ENCODE measurements at regions not wholly inside any gene's neighbourhood (a gene's known extent, or its start where the extent isn't known, plus 50 kb on each side); places are given as distances from the start of the nearest gene placed in this dataset.

DNA sequence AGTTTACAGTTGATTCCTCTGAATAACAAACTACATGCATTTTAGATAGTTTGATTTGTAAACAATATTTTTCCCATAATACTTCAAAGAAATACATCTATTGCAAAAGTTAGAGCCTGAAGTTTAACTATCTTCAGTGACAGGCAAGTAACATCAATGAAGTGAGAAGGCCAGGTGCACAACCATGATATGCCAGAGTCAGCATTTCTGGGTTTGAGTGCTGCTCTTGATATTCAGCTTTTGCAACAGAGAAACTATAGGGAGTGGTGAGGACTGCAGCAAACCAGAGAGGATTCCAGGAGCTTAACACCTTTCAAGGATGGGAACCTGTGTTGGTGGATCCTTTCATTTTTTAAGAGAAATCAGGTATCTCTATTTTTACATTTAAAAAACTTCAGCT lies 79.4 kb upstream of the RASEF start:
- Mint-ChIP-seq H3K4me1 (no peaks in the 10 kb centered on the region), H3K27ac (no peak overlapping the region), H3K36me3 (ENCODE audit: low read depth) (no peaks in the 10 kb centered on the region), H3K9me3 (no peaks in the 10 kb centered on the region), H3K4me3 (no peak overlapping the region), H3K27me3 (ENCODE audit: insufficient read depth) (peaks cover 8% of the 10 kb centered on the region)
- Histone ChIP-seq H3K4me1 (ENCODE audit: control insufficient read depth, insufficient read depth, low read length) (no peaks in the 10 kb centered on the region), H3K9me3 (ENCODE audit: control insufficient read depth, low read length) (no peaks in the 10 kb centered on the region), H3K36me3 (ENCODE audit: control insufficient read depth, insufficient read depth, low read length) (no peaks in the 10 kb centered on the region), H3K4me3 (ENCODE audit: low read length) (no peak overlapping the region), H3K27me3 (ENCODE audit: control insufficient read depth, insufficient read depth, low read length, poor library complexity, severe bottlenecking) (no peaks in the 10 kb centered on the region), H3K27ac (ENCODE audit: low read depth, low read length) (no peak overlapping the region), H3K9ac (ENCODE audit: extremely low read depth, low read length, poor library complexity, severe bottlenecking) (no peak overlapping the region)
- DNase-seq, result no peak
- TF ChIP-seq, protein P1, sequence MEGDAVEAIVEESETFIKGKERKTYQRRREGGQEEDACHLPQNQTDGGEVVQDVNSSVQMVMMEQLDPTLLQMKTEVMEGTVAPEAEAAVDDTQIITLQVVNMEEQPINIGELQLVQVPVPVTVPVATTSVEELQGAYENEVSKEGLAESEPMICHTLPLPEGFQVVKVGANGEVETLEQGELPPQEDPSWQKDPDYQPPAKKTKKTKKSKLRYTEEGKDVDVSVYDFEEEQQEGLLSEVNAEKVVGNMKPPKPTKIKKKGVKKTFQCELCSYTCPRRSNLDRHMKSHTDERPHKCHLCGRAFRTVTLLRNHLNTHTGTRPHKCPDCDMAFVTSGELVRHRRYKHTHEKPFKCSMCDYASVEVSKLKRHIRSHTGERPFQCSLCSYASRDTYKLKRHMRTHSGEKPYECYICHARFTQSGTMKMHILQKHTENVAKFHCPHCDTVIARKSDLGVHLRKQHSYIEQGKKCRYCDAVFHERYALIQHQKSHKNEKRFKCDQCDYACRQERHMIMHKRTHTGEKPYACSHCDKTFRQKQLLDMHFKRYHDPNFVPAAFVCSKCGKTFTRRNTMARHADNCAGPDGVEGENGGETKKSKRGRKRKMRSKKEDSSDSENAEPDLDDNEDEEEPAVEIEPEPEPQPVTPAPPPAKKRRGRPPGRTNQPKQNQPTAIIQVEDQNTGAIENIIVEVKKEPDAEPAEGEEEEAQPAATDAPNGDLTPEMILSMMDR (conservative IDR thresholded peaks at IDR 0.05), result no peak

DNA sequence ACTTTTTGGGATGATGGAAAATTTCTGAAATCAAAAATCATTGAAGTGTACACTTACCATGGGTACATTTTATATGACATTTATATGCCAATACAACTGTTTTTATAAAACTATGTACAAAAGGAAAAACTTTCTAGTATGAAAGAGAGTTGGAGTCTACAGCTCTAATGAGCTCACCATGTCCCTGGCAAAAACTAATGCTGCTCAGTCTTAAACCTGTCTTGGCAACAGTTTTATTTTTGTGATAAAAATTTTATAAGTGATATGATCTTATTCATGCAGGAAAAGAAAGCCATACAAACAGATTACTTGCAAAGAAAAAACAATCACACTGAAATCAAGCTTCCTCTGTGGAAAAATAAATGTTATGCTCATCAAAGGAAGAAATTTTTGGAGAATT lies 78.9 kb upstream of the RASEF start:
- Histone ChIP-seq H3K27me3 (ENCODE audit: control insufficient read depth, insufficient read depth, low read length, poor library complexity, severe bottlenecking) (no peaks in the 10 kb centered on the region), H3K4me1 (ENCODE audit: control insufficient read depth, insufficient read depth, low read length) (no peaks in the 10 kb centered on the region), H3K36me3 (ENCODE audit: control insufficient read depth, insufficient read depth, low read length) (no peaks in the 10 kb centered on the region), H3K27ac (ENCODE audit: low read depth, low read length) (no peak overlapping the region), H3K4me3 (ENCODE audit: low read length) (no peak overlapping the region), H3K9ac (ENCODE audit: extremely low read depth, low read length, poor library complexity, severe bottlenecking) (no peak overlapping the region), H3K9me3 (ENCODE audit: control insufficient read depth, low read length) (no peaks in the 10 kb centered on the region)
- TF ChIP-seq, protein P1 (conservative IDR thresholded peaks at IDR 0.05), result no peak
- no peak overlapping the region for H3K27ac Mint-ChIP-seq
- no peaks in the 10 kb centered on the region for H3K36me3 Mint-ChIP-seq (ENCODE audit: low read depth)
- H3K4me1 Mint-ChIP-seq, result no peaks in the 10 kb centered on the region
- H3K4me3 Mint-ChIP-seq, result no peak overlapping the region
- H3K9me3 Mint-ChIP-seq, result no peaks in the 10 kb centered on the region
- peaks cover 8% of the 10 kb centered on the region for H3K27me3 Mint-ChIP-seq (ENCODE audit: insufficient read depth)
- DNase-seq, result no peak

DNA sequence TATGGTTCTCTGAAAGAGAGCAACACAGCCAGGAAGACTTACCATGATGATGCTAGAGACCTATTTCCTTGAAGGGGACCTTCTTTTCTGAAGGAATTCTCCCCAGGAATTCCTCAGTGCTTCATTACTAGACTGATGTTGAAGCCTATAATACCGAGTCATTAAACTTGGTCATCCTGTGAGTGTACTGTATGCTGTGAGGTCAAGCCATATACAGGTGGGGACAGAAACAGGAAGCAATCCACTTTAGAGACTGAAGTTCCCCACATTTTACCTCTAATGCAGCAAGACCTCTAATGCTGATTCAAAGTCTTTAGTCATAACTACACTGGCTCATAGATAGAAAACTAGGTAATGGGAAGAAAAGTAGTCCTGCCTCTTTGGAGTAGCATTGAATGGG lies 77.1 kb upstream of the RASEF start:
- no peaks in the 10 kb centered on the region for H3K9me3 Mint-ChIP-seq
- Histone ChIP-seq H3K27me3 (ENCODE audit: control insufficient read depth, insufficient read depth, low read length, poor library complexity, severe bottlenecking) (no peaks in the 10 kb centered on the region), H3K9me3 (ENCODE audit: control insufficient read depth, low read length) (no peaks in the 10 kb centered on the region), H3K9ac (ENCODE audit: extremely low read depth, low read length, poor library complexity, severe bottlenecking) (no peak overlapping the region), H3K4me1 (ENCODE audit: control insufficient read depth, insufficient read depth, low read length) (no peaks in the 10 kb centered on the region), H3K27ac (ENCODE audit: low read depth, low read length) (no peak overlapping the region), H3K4me3 (ENCODE audit: low read length) (no peak overlapping the region), H3K36me3 (ENCODE audit: control insufficient read depth, insufficient read depth, low read length) (no peaks in the 10 kb centered on the region)
- TF ChIP-seq, protein P1 (conservative IDR thresholded peaks at IDR 0.05), result no peak
- H3K4me3 Mint-ChIP-seq, result no peak overlapping the region
- 83 to 100% methylated on average over 1 of the region's 1 CpG for WGBS, 2 experiments (ENCODE audit: insufficient coverage in 1 of 2, insufficient read length in 1 of 2)
- DNase-seq, result no peak
- H3K36me3 Mint-ChIP-seq (ENCODE audit: low read depth), result no peaks in the 10 kb centered on the region
- H3K4me1 Mint-ChIP-seq, result no peaks in the 10 kb centered on the region
- H3K27ac Mint-ChIP-seq, result no peak overlapping the region
- H3K27me3 Mint-ChIP-seq (ENCODE audit: insufficient read depth), result peaks cover 8% of the 10 kb centered on the region

All from endodermal cell (in vitro differentiated cells).